ENCODE measurements at regions not wholly inside any gene's neighbourhood (a gene's known extent, or its start where the extent isn't known, plus 50 kb on each side); places are given as distances from the start of the nearest gene placed in this dataset.

DNA sequence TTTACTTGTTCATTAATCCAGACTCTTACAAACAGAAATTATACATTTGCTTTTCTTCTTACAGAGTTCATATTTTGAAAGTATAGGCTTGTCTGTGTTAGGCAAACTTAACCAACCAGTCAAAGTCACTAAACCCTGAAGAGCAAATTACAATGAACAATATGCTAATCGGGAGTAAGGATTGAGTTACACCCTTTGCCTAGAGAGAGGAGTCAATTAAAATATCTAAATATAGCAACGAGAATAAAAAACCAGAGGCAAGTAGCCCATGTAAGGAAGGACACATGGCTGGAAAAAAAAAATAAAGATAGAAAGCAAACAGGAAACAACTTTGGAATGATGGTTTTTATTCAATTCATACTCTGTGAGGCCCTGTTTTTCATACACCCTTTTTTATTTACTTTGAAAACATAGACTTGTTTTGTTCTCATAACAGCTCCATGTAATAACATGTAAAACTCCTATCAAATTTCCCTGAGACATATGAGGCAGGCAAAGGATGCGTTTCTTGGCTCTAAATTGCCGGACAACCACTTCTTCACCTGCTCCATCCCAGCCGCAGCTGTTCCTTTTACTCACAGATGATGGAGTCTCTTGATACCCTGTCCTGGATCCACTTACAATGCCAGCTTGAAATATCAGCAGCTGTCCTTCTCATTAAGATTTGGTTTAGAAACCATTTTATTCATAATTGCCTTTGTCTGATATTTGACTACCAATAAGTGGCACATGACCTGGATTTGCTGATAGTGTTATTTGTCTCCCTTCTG, 767.7 kb upstream of the GCFC2 start:
- CTCF ChIA-PET: interaction anchor here (0.8 kb wide), 1 partner anchor 41 kb away, joined by 6 read pairs; no protein-coding TSS in a partner anchor
- POLR2A ChIA-PET: no interaction called here
- no peak for TF ChIP-seq HDGF (IDR thresholded peaks at IDR 0.05; ENCODE audit: borderline replicate concordance)
- no peak for TF ChIP-seq TARDBP (IDR thresholded peaks at IDR 0.05)
- TF ChIP-seq ARNT (IDR thresholded peaks at IDR 0.05): no peak
- no peak for TF ChIP-seq SUZ12 (IDR thresholded peaks at IDR 0.05)
- no peak for TF ChIP-seq NFRKB (IDR thresholded peaks at IDR 0.05)
- TF ChIP-seq SP1 (IDR thresholded peaks at IDR 0.05): no peak
- no peak for TF ChIP-seq FOXK2 (IDR thresholded peaks at IDR 0.05)
- no peak for TF ChIP-seq L3MBTL2 (conservative IDR thresholded peaks at IDR 0.05)
- no peak for TF ChIP-seq FOXA1 (IDR thresholded peaks at IDR 0.05)
- TF ChIP-seq, protein P1, sequence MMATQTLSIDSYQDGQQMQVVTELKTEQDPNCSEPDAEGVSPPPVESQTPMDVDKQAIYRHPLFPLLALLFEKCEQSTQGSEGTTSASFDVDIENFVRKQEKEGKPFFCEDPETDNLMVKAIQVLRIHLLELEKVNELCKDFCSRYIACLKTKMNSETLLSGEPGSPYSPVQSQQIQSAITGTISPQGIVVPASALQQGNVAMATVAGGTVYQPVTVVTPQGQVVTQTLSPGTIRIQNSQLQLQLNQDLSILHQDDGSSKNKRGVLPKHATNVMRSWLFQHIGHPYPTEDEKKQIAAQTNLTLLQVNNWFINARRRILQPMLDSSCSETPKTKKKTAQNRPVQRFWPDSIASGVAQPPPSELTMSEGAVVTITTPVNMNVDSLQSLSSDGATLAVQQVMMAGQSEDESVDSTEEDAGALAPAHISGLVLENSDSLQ (IDR thresholded peaks at IDR 0.05): no peak
- no peak for TF ChIP-seq BHLHE40 (IDR thresholded peaks at IDR 0.05; ENCODE audit: borderline replicate concordance)
- TF ChIP-seq FOXM1 (IDR thresholded peaks at IDR 0.05; ENCODE audit: borderline replicate concordance): no peak
- no peak for DNase-seq (ENCODE audit: extremely low spot score)

DNA sequence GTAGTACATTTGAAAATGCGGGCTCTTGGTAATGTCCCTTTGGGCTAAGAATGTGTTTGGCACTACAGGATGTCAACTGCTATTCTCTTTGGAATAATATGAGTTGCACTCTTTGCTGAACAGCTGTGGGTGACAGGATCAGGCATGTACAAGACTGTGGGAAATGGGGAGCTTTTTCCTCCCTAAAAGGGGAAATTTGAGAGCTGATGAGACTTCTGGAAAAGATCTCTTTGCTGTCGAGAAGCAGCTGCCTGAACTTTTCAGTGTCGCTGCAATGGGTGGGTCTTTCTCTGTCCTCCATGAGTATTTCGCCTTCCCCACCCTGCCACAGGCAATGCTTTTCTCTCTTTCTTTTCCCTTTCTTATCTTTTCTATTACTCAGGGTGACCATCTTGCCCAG, 762.2 kb upstream of the GCFC2 start:
- no peak for DNase-seq (ENCODE audit: extremely low spot score)
- ChIA-PET CTCF (no interaction called here), POLR2A (no interaction called here)
- TF ChIP-seq LEF1 (IDR thresholded peaks at IDR 0.05; ENCODE audit: borderline replicate concordance) (no peak), ZNF384 (IDR thresholded peaks at IDR 0.05) (no peak), SUZ12 (IDR thresholded peaks at IDR 0.05) (no peak), ARNT (IDR thresholded peaks at IDR 0.05) (no peak), FOXM1 (IDR thresholded peaks at IDR 0.05; ENCODE audit: borderline replicate concordance) (no peak), TARDBP (IDR thresholded peaks at IDR 0.05) (no peak), ELF4 (IDR thresholded peaks at IDR 0.05) (no peak), FOXK2 (IDR thresholded peaks at IDR 0.05) (no peak), L3MBTL2 (conservative IDR thresholded peaks at IDR 0.05) (no peak), NFRKB (IDR thresholded peaks at IDR 0.05) (no peak)
- TF ChIP-seq, protein P1 (IDR thresholded peaks at IDR 0.05): no peak

DNA sequence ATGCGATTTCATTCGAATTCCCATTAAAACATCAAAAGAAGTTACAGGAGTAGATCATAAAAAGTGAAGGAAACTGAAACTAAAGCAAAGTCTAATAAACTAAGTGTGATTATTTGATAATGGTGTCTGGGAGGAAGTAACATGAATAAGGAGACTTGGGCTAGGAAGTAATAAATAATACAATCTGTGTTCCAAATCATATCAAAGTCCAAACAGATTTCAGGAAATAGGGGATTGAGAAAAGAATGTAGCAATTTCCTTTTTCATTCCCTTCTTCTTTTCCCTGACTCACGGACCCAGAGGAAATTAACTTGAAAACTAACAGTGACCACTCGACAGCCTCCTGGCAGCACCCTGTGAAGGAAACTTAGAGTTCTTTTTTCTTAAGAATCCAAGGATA, 758.4 kb upstream of the GCFC2 start:
- no peak for TF ChIP-seq FOXA1 (IDR thresholded peaks at IDR 0.05)
- TF ChIP-seq FOXK2 (IDR thresholded peaks at IDR 0.05): no peak
- TF ChIP-seq ELF4 (IDR thresholded peaks at IDR 0.05): no peak
- no peak for TF ChIP-seq LEF1 (IDR thresholded peaks at IDR 0.05; ENCODE audit: borderline replicate concordance)
- TF ChIP-seq L3MBTL2 (conservative IDR thresholded peaks at IDR 0.05): no peak
- TF ChIP-seq FOXM1 (IDR thresholded peaks at IDR 0.05; ENCODE audit: borderline replicate concordance): no peak
- no peak for TF ChIP-seq NFRKB (IDR thresholded peaks at IDR 0.05)
- DNase-seq (ENCODE audit: extremely low spot score): no peak
- ChIA-PET POLR2A (no interaction called here), CTCF (no interaction called here)

DNA sequence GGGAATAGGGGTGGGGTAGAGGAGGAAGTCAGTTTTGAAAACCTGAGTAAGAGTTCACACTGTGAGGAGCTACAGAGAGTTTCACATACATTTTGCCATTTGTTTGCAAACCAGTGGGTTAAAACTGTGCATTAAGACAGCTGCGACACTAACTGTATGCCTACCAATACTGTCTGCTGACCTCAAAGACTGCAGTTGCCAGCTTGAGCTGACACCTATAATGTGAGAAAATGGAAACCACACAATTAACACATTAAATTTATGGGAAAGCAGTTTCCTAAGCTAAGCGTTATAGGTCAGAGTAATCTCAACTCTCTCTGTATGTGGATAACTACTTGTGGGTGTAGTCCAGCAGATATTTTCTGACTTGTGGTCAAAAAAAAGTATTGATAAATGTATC, 756.6 kb upstream of the GCFC2 start:
- ChIA-PET POLR2A (no interaction called here), CTCF (interaction anchor here (0.6 kb wide), 1 partner anchor 104 kb away, joined by 3 read pairs; no protein-coding TSS in a partner anchor)
- TF ChIP-seq HDGF (IDR thresholded peaks at IDR 0.05; ENCODE audit: borderline replicate concordance) (no peak), L3MBTL2 (conservative IDR thresholded peaks at IDR 0.05) (no peak), TARDBP (IDR thresholded peaks at IDR 0.05) (no peak), ELF4 (IDR thresholded peaks at IDR 0.05) (no peak), ZNF384 (IDR thresholded peaks at IDR 0.05) (no peak), CTBP1 (IDR thresholded peaks at IDR 0.05; ENCODE audit: borderline replicate concordance) (no peak), FOXM1 (IDR thresholded peaks at IDR 0.05; ENCODE audit: borderline replicate concordance) (no peak)
- DNase-seq (ENCODE audit: extremely low spot score): no peak

DNA sequence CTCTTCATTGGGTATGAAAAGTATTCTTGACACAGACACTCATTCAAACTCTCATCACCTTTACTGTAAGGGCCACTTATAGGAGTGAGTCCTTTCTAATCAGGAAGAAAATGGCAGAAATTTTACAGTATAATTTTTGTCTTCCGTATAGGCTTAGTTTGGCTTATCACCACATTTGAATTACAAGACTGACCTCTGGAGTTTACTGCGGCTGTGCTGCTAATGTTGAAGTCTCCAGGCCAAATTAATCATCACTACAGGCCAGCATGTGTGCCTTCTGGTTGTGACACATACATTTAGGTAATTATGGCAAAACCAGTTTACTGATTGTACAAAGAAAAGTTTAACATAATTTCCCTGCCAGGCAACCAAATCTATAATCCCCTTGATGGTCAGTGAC, 753.6 kb upstream of the GCFC2 start:
- POLR2A ChIA-PET: no interaction called here
- CTCF ChIA-PET: no interaction called here
- no peak for DNase-seq (ENCODE audit: extremely low spot score)
- TF ChIP-seq TARDBP (IDR thresholded peaks at IDR 0.05) (no peak), CTBP1 (IDR thresholded peaks at IDR 0.05; ENCODE audit: borderline replicate concordance) (no peak), FOXM1 (IDR thresholded peaks at IDR 0.05; ENCODE audit: borderline replicate concordance) (no peak), FOXK2 (IDR thresholded peaks at IDR 0.05) (no peak), SP1 (IDR thresholded peaks at IDR 0.05) (no peak), L3MBTL2 (conservative IDR thresholded peaks at IDR 0.05) (no peak), ARNT (IDR thresholded peaks at IDR 0.05) (no peak), ELF4 (IDR thresholded peaks at IDR 0.05) (no peak), HDGF (IDR thresholded peaks at IDR 0.05; ENCODE audit: borderline replicate concordance) (no peak), NFRKB (IDR thresholded peaks at IDR 0.05) (no peak), BHLHE40 (IDR thresholded peaks at IDR 0.05; ENCODE audit: borderline replicate concordance) (no peak), ZNF384 (IDR thresholded peaks at IDR 0.05) (no peak), LEF1 (IDR thresholded peaks at IDR 0.05; ENCODE audit: borderline replicate concordance) (no peak), SUZ12 (IDR thresholded peaks at IDR 0.05) (no peak), FOXA1 (IDR thresholded peaks at IDR 0.05) (no peak)
- TF ChIP-seq, protein P1 (IDR thresholded peaks at IDR 0.05): no peak

DNA sequence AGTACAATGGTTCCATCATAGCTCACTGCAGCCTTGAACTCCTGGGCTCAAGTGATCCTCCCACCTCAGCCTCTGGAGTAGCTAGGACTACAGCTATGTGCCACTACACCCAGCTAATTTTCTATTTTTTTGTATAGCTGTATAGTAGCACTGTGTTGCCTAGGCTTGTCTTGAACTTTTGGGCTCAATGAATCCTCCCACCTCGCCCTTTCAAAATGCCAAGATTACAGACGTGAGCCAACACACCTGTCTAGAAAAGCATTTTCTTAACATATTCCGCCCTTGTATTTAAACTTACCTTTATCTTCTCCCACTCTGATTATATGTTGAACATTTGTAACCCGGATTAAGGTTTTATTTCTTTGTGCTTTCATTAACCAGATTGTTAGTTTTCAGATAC, 750.7 kb upstream of the GCFC2 start:
- DNase-seq (ENCODE audit: extremely low spot score): no peak
- ChIA-PET CTCF (no interaction called here), POLR2A (no interaction called here)
- TF ChIP-seq FOXM1 (IDR thresholded peaks at IDR 0.05; ENCODE audit: borderline replicate concordance) (no peak), ELF4 (IDR thresholded peaks at IDR 0.05) (no peak)
